ENCODE measurements at regions not wholly inside any gene's neighbourhood (a gene's known extent, or its start where the extent isn't known, plus 50 kb on each side); places are given as distances from the start of the nearest gene placed in this dataset.

- no peak for TF ChIP-seq CTCF (IDR thresholded peaks at IDR 0.05)
- no peak for TF ChIP-seq POLR2A (IDR thresholded peaks at IDR 0.05)
Measured at GRCh38 chr11:10991393-10991792, 133.5 kb upstream of the ZBED5 start.
